Bronchial epithelial cell (primary cell): ENCODE measurements at regions not wholly inside any gene's neighbourhood (a gene's known extent, or its start where the extent isn't known, plus 50 kb on each side); places are given as distances from the start of the nearest gene placed in this dataset.
A peak's percentile ranks its signal among the peaks of the same experiment; 100 is the strongest.

Experiments used
- DNase-seq: peaks from one replicate; pipeline ENCODE4 v3.0.0-alpha.2; 2010; ENCODE audit warnings: low read depth
- FAIRE-seq: peaks from 2 replicates; lab custom pipeline; 2011; peaks lifted over from hg19 to GRCh38; lab: Jason Lieb, UNC
- H3K27me3 ChIP-seq: 2 replicates; pipeline ENCODE4 v1.5.1; 2011; ENCODE audit warnings: low read length; ENCODE audit not compliant: control insufficient read depth, insufficient read depth
- H3K36me3 ChIP-seq: 2 replicates; pipeline ENCODE4 v1.5.1; 2011; ENCODE audit warnings: low read length; ENCODE audit not compliant: control insufficient read depth, insufficient read depth
- H3K4me3 ChIP-seq: 2 replicates; pipeline ENCODE4 v1.5.1; 2011; ENCODE audit warnings: mild to moderate bottlenecking, low read depth, low read length, control low read depth
- TF ChIP-seq, protein P1 (sequence below): IDR thresholded peaks from 2 replicates; pipeline ENCODE4 v1.5.1; 2011; ENCODE audit warnings: mild to moderate bottlenecking, moderate library complexity, low read length, control low read depth, inconsistent platforms; ENCODE audit not compliant: insufficient read depth, severe bottlenecking

DNA sequence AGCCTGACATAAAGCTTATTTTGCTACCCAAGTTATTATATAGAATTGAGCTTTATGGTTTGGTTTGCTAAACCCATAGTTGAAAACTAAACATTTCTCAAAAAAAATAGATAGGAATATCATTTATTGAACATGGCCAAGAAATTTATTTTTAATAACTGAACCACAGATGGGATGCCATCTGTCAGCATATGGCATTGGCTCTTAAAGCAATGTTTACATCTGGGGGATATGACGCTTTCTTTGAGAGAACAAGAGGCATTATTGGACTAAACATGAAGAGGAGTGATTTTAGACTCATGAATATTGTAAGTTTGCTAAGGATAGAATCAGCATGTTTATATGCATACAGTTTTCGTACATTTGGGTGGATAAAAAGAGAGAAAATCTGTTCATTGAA lies 132.6 kb upstream of the SLIT2 start:
- DNase-seq (no peak), FAIRE-seq (no peak)
- no peaks in the 10 kb centered on the region for H3K27me3 ChIP-seq
- H3K36me3 ChIP-seq = no peaks in the 10 kb centered on the region
- H3K4me3 ChIP-seq = no peak overlapping the region
- TF ChIP-seq, protein P1, sequence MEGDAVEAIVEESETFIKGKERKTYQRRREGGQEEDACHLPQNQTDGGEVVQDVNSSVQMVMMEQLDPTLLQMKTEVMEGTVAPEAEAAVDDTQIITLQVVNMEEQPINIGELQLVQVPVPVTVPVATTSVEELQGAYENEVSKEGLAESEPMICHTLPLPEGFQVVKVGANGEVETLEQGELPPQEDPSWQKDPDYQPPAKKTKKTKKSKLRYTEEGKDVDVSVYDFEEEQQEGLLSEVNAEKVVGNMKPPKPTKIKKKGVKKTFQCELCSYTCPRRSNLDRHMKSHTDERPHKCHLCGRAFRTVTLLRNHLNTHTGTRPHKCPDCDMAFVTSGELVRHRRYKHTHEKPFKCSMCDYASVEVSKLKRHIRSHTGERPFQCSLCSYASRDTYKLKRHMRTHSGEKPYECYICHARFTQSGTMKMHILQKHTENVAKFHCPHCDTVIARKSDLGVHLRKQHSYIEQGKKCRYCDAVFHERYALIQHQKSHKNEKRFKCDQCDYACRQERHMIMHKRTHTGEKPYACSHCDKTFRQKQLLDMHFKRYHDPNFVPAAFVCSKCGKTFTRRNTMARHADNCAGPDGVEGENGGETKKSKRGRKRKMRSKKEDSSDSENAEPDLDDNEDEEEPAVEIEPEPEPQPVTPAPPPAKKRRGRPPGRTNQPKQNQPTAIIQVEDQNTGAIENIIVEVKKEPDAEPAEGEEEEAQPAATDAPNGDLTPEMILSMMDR = no peak

DNA sequence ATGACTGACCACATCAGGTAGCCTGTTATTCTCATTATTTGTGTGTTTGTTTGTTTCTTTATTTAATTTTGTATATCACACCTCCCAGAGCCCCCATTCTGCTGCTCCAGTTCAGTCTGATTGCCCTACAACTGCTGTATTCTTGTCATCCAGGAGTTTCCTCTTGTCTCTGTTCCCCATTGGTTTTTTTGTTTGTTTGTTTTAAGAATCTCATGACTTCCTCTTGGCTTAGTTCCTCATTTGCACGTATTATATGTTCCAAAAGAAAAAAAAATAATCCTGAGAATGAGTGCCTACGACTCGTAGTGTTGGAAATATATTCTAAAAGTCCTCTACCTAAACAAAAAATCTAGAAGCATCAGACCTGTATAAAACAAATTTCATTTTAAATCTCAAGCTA lies 142.3 kb upstream of the SLIT2 start:
- DNase-seq (peak; percentile 29), FAIRE-seq (no peak)
- no peaks in the 10 kb centered on the region for H3K27me3 ChIP-seq
- TF ChIP-seq, protein P1 = no peak
- H3K4me3 ChIP-seq = no peak overlapping the region
- H3K36me3 ChIP-seq = no peaks in the 10 kb centered on the region

DNA sequence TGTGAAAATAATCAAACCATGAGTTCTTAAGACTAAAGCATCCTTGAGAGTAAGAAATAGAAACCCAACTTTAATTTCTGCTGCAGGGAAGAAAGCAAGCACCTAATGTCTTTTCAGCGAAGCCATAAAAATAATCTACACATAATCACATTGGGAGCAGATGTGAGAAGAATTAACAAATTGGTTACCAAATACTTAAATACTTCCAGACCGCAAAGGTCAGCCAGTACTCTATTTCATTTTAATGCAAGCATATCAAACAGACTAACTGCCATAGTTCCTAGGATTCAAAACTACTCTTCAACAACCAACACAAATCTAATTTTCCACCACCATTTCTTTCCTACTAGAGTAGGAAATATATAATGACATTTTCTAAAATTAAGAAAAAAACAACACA lies 144.8 kb upstream of the SLIT2 start:
- FAIRE-seq (no peak), DNase-seq (no peak)
- TF ChIP-seq, protein P1 = no peak
- Histone ChIP-seq H3K4me3 (no peak overlapping the region), H3K27me3 (no peaks in the 10 kb centered on the region), H3K36me3 (no peaks in the 10 kb centered on the region)

DNA sequence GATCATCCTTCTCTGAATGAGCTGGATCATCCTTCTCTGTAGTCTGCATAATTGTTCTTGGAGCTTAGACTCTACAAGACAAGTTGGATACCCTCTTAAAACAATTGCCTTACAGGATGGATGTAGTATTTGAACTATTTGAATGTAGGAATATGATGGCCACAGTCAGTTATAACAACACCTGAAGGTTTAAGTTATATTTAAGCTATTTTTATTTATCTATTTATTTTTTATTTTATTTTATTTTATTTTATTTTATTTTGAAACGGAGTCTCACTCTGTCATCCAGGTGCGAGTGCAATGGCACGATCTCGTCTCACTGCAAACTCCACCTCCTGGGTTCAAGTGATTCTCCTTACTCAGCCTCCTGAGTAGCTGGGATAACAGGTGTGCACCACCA lies 149.9 kb upstream of the SLIT2 start:
- H3K36me3 ChIP-seq = no peaks in the 10 kb centered on the region
- DNase-seq (no peak), FAIRE-seq (no peak)
- no peak overlapping the region for H3K4me3 ChIP-seq
- H3K27me3 ChIP-seq = no peaks in the 10 kb centered on the region
- TF ChIP-seq, protein P1 = no peak

DNA sequence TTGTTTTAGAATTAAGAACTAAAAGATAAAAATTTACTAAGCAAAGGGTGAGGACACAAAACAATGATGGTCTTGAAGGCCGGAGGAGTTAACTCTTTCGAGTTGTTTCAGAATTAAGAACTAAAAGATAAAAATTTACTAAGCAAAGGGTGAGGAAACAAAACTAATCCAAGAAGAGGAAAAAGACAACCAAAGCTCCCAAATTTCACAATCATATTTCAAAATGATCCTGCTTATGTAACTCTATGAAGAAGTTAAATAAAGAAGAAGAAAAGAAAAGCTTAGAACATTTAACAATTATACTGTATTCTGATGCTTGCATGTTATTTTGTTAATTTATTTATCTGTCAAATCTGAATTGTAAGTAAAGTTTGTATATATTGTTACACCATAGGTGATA lies 154.8 kb upstream of the SLIT2 start:
- no peak overlapping the region for H3K4me3 ChIP-seq
- no peaks in the 10 kb centered on the region for H3K36me3 ChIP-seq
- H3K27me3 ChIP-seq = no peaks in the 10 kb centered on the region
- FAIRE-seq = no peak
- DNase-seq = no peak
- TF ChIP-seq, protein P1 = no peak

DNA sequence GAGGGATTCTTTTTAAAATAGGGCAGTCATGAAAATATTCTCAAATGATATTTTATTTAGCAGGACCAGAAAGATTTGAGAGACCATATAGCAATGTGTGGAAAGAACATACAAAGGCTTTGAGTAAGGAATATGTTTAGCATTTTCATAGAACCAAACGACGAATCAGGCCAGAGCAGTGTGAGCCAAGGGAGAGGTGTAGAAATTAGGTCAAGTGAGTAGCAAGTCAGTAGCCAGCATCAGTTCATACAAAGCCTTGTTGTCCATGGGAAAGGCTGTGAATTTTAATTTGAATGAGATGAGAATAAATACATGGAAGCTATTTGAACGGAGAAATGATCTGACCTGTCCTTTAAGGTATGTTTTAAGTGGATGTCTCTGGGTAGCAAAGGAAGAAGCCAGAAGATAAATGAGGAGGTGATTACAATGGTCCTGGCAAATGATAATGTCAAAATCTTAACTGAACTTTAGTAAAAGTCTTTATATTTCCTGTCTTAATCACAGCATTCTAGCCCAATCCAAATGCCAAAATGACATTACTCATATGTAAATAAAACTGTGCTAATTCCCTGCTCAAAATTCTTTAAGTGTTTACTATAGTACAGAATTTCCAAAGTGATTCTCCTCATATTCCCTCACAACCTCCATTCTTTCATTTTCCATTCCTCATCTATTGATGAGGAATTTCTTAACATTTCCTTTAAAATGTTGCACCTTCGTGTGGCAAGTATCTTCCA lies 155.7 kb upstream of the SLIT2 start:
- Histone ChIP-seq H3K36me3 (no peaks in the 10 kb centered on the region), H3K4me3 (no peak overlapping the region), H3K27me3 (no peaks in the 10 kb centered on the region)
- TF ChIP-seq, protein P1 = no peak
- FAIRE-seq (no peak), DNase-seq (peak; percentile 21)
